Transverse colon (tissue), 4 donors: ENCODE measurements at regions not wholly inside any gene's neighbourhood (a gene's known extent, or its start where the extent isn't known, plus 50 kb on each side); places are given as distances from the start of the nearest gene placed in this dataset.

Experiments
- DNase-seq: peaks from one replicate; pipeline ENCODE4 v3.0.0-alpha.2; 2019
- H3K27ac ChIP-seq, 4 donors: fragments of 200-600 bp; sonication (generic); 2 replicates each; pipeline ENCODE4 v1.5.1; 2016 to 2018; ENCODE audit warnings: inconsistent platforms in 4 of 4
- H3K27me3 ChIP-seq: fragments of 200-600 bp; sonication (generic); 2 replicates; pipeline ENCODE4 v1.5.1; 2017; ENCODE audit warnings: inconsistent platforms
- H3K36me3 ChIP-seq, 4 donors: fragments of 200-600 bp; sonication (generic); 2 replicates each; pipeline ENCODE4 v1.5.1; 2017 to 2019; ENCODE audit warnings: inconsistent platforms in 4 of 4
- H3K4me1 ChIP-seq, 4 donors: fragments of 200-600 bp; sonication (generic); 2 replicates each; pipeline ENCODE4 v1.5.1; 2017 to 2020; ENCODE audit warnings: inconsistent platforms in 4 of 4
- H3K4me3 ChIP-seq, 4 donors: fragments of 200-600 bp; sonication (generic); 1 replicate in 1 of 4; 2 replicates in 3 of 4; pipeline versions ENCODE4 v1.5.1 to v1.6.1; 2017 to 2019; ENCODE audit warnings: inconsistent platforms in 4 of 4
- H3K9me3 ChIP-seq, 2 donors: fragments of 200-600 bp; sonication (generic); 2 replicates each; pipeline ENCODE4 v1.5.1; 2017 to 2019; ENCODE audit warnings: inconsistent platforms in 2 of 2
- CTCF ChIP-seq, 5 experiments: fragments of 200-600 bp in 3 of 5; fragments of 450-650 bp in 2 of 5; sonication (generic) in 3 of 5; IDR thresholded peaks; 1 replicate in 2 of 5; 2 replicates in 3 of 5; pipeline ENCODE4 v1.5.1; 2016 to 2017; ENCODE audit warnings: antibody characterized with exemption in 5 of 5, inconsistent platforms in 3 of 5, mild to moderate bottlenecking in 2 of 5, moderate library complexity in 1 of 5
- EP300 ChIP-seq: sonication (generic); formaldehyde crosslinking; IDR thresholded peaks from one replicate; pipeline ENCODE4 v1.6.1; 2017; ENCODE audit warnings: antibody characterized with exemption, low read depth
- POLR2A ChIP-seq: fragments of 450-650 bp; IDR thresholded peaks from one replicate; pipeline ENCODE4 v1.6.1; 2016; ENCODE audit warnings: antibody characterized with exemption, mild to moderate bottlenecking, moderate library complexity
- POLR2AphosphoS5 ChIP-seq, 3 donors: sonication (generic); formaldehyde crosslinking; IDR thresholded peaks; one replicate each; pipeline ENCODE4 v1.6.1; 2016; ENCODE audit warnings: antibody characterized with exemption in 3 of 3
- WGBS, 2 donors: methylation state at CpG; one replicate each; pipeline ENCODE4 v1.1.5; 2018; ENCODE audit warnings: low coverage in 1 of 2; 5-methylcytosine and 5-hydroxymethylcytosine counted together
- in situ Hi-C, 4 donors: fragments of 200-750 bp; cut with MboI; loops; one replicate each; pipeline versions ENCODE4 v1.15.0 to v1.15.1; 2017; ENCODE audit warnings: low sequenced_read_pairs in 3 of 4, low pct_ligation_motif_present in 1 of 4, low pct_unique_long_range_greater_than_20kb in 1 of 4
- intact Hi-C: fragments of 100-400 bp; cut with DNase I; formaldehyde crosslinking; loops from one replicate; pipeline ENCODE4 v1.15.1; 2023; ENCODE audit warnings: low total_unique reads

- intact Hi-C loops (no loop called here), in situ Hi-C loops (no loop called here)
- DNase-seq: no peak
- WGBS, 2 donors: 72 to 75% methylated on average over 3 of the region's 3 CpGs
- Histone ChIP-seq H3K36me3 (no peaks in the 10 kb centered on the region), H3K27me3 (no peaks in the 10 kb centered on the region), H3K4me1 (peaks cover 0 to 4% (median 0%) of the 10 kb centered on the region in 4 donors), H3K9me3 (no peaks in the 10 kb centered on the region), H3K4me3 (no peak overlapping the region), H3K27ac (no peak overlapping the region)
- no peak for TF ChIP-seq POLR2AphosphoS5 (IDR thresholded peaks at IDR 0.05)
- no peak for TF ChIP-seq EP300
- TF ChIP-seq POLR2A: no peak
- TF ChIP-seq CTCF (IDR thresholded peaks at IDR 0.05): no peak
Measured at GRCh38 chr6:144896289-144896688, 611.2 kb downstream of the UTRN start.

- Histone ChIP-seq H3K4me3 (no peak overlapping the region), H3K9me3 (no peaks in the 10 kb centered on the region), H3K27ac (no peak overlapping the region), H3K36me3 (no peaks in the 10 kb centered on the region), H3K27me3 (no peaks in the 10 kb centered on the region), H3K4me1 (peaks cover 0 to 4% (median 0%) of the 10 kb centered on the region in 4 donors)
- in situ Hi-C loops: no loop called here
- no peak for TF ChIP-seq POLR2AphosphoS5 (IDR thresholded peaks at IDR 0.05)
- no peak for TF ChIP-seq CTCF (IDR thresholded peaks at IDR 0.05)
- no peak for TF ChIP-seq EP300
- no peak for TF ChIP-seq POLR2A
- DNase-seq: no peak
- intact Hi-C loops: no loop called here
Measured at GRCh38 chr6:144896871-144897270, 611.7 kb downstream of the UTRN start.

GRCh38 chr6:144897441-144897921, 612.3 kb downstream of the UTRN start:
- in situ Hi-C loops (no loop called here), intact Hi-C loops (no loop called here)
- WGBS, 2 donors: 45 to 58% methylated on average over 4 of the region's 4 CpGs

GRCh38 chr6:144898052-144898689, 613.0 kb downstream of the UTRN start:
- in situ Hi-C loops (no loop called here), intact Hi-C loops (no loop called here)
- Histone ChIP-seq H3K4me3 (no peak overlapping the region), H3K4me1 (peaks cover 0 to 4% (median 0%) of the 10 kb centered on the region in 4 donors), H3K36me3 (no peaks in the 10 kb centered on the region), H3K27me3 (no peaks in the 10 kb centered on the region), H3K9me3 (peaks cover 0 to 5% of the 10 kb centered on the region in 2 donors), H3K27ac (no peak overlapping the region)
- 81 to 82% methylated on average over 3 of the region's 3 CpGs for WGBS, 2 donors
- no peak for DNase-seq
- TF ChIP-seq EP300 (no peak), POLR2AphosphoS5 (IDR thresholded peaks at IDR 0.05) (no peak), CTCF (IDR thresholded peaks at IDR 0.05) (no peak), POLR2A (no peak)

More at GRCh38 chr6:144897441-144897921, 612.3 kb downstream of the UTRN start:
- Histone ChIP-seq H3K27ac (no peak overlapping the region), H3K36me3 (no peaks in the 10 kb centered on the region), H3K4me1 (peaks cover 0 to 4% (median 0%) of the 10 kb centered on the region in 4 donors), H3K27me3 (no peaks in the 10 kb centered on the region), H3K4me3 (no peak overlapping the region), H3K9me3 (peaks cover 0 to 5% of the 10 kb centered on the region in 2 donors)
- no peak for DNase-seq
- TF ChIP-seq POLR2A: no peak

GRCh38 chr6:144898741-144899140, 613.6 kb downstream of the UTRN start:
- TF ChIP-seq POLR2AphosphoS5 (IDR thresholded peaks at IDR 0.05): no peak
- no peak for TF ChIP-seq CTCF (IDR thresholded peaks at IDR 0.05)
- TF ChIP-seq EP300: no peak
- TF ChIP-seq POLR2A: no peak
- in situ Hi-C loops: no loop called here

More at GRCh38 chr6:144898741-144899140, 613.6 kb downstream of the UTRN start:
- no peak for DNase-seq
- peaks cover 0 to 5% of the 10 kb centered on the region in 2 donors for H3K9me3 ChIP-seq
- H3K4me3 ChIP-seq: no peak overlapping the region
- no peak overlapping the region for H3K27ac ChIP-seq
- H3K27me3 ChIP-seq: no peaks in the 10 kb centered on the region
- H3K36me3 ChIP-seq: no peaks in the 10 kb centered on the region
- intact Hi-C loops: no loop called here
- H3K4me1 ChIP-seq: peaks cover 0 to 4% (median 0%) of the 10 kb centered on the region in 4 donors
- 69 to 73% methylated on average over 1 of the region's 1 CpG for WGBS, 2 donors
